Stimulated activated CD4-positive, alpha-beta T cell treated with anti-CD3 and anti-CD28 coated beads, Interleukin-4, amount 100 ng/mL, for 48 hours (primary cell): ENCODE measurements at regions not wholly inside any gene's neighbourhood (a gene's known extent, or its start where the extent isn't known, plus 50 kb on each side); places are given as distances from the start of the nearest gene placed in this dataset.
"Not testable (repeated sequence)": the region's sequence is repeated elsewhere in the genome, so short reads cannot be mapped to it uniquely, and the experiment has no call there.

Source experiments
- DNase-seq, 2 donors: peaks; one replicate each; pipeline ENCODE4 v3.0.0-alpha.2; 2020; ENCODE audit warnings: low read depth in 2 of 2

DNA sequence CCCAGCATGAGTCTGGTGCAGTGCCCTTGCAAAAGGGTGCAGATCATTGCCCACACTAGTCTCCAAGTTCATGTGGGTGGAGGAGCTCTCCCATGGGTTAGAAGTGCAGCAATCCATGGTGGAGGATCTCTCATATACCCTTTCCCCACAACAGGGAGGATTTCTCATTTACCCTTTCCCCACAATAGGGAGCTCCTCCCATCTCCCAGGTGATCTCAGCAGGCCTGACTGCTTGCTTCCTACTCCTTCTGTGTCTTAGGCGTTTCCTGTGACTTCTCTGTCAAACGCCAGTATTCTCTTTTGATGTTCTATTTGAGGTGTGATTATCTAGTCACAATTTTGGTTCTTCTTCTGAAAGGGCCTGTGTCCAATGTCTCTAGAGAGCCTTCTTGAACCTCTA lies 133.8 kb upstream of the RFX3 start:
- no peak for DNase-seq

- no peak for DNase-seq
Observed at GRCh38 chr9:3658964-3659363, 133.2 kb upstream of the RFX3 start.

GRCh38 chr9:3656224-3656623 lies 130.4 kb upstream of the RFX3 start:
- no peak for DNase-seq

DNA sequence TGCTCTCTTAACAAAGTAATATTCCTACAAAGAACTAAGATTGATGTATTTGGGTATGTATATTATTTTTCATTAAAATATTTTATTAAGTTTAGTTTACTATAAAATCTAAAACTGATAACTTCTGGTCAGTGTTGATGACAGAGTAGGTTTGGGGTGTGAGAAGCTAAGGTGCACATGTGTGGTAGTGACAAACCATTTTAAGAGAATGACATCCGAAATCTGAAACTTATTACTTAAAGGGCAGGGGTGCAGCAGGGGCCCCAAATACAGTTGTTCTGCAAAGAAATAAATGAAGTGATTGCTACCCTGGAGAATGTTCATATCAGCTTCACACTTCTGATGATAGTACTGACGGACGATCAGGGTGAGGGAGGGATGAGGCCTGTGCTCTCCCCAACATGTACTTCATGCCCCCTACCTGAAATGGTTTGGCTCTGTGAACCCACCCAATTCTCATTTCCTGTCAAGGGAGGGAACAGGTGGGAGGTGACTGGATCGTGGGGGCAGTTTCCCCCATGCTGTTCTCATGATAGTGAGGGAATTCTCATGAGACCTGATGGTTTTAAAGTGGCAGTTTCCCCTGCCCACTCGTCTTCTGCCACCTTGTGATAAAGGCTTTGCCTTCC lies 125.3 kb upstream of the RFX3 start:
- no peak for DNase-seq

GRCh38 chr9:3648722-3649246 lies 123.0 kb upstream of the RFX3 start:
- DNase-seq: no peak

GRCh38 chr9:3648266-3648665 lies 122.5 kb upstream of the RFX3 start:
- DNase-seq: no peak

DNA sequence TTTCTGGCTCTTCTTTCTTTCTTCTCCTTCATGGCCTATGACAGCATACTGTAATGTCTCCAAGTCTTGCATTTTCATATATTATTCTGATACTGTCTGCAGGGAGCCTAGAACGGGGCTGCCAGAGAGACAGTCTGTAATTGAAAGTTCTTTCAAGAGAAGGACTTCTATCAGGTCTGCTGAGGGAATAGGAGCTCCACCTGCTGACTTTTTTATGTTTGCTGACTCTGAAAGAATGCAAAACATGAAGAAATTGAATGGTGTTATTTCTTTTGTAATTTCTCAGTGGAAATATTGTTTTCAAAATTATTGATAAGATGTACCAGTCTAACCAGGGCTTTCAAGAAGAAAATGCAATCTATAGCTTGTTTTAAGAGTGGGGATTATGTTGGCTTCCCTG lies 121.9 kb upstream of the RFX3 start:
- DNase-seq: no peak

DNA sequence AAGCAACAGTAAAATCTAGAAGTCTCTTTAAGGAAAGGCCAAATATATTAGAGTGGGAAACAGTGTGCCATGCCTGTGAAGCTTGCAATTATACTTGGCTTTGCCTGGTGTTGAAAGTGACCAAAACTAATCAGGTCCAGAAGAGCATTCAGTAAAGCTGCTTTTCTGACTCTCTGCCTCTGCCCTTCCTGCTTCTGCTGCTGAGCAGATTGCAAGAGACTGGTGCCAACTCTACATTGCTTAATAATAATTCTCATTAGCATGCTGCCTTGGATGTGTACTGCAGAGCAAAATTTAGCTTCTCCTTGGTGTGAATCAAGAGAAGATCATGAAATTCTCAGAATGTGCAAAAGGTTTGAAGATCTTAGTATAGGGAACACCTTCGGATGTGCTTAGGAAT lies 120.4 kb upstream of the RFX3 start:
- DNase-seq: no peak

DNA sequence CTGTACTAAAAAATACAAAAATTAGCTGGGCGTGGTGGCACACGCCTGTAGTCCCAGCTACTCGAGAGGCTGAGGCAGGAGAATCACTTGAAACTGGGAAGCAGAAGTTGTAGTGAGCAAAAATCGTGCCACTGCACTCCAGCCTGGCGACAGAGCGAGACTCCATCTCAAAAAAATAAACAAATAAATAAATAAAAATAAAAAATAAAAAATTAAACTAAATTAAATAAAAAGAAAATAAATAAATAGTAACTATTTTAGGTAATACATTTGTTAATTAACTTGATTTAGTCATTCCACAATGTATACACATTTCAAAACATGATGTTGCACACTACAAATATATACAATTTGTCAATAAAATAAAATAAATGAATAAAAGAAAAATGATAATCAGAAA lies 116.3 kb upstream of the RFX3 start:
- not testable (repeated sequence) for DNase-seq

DNA sequence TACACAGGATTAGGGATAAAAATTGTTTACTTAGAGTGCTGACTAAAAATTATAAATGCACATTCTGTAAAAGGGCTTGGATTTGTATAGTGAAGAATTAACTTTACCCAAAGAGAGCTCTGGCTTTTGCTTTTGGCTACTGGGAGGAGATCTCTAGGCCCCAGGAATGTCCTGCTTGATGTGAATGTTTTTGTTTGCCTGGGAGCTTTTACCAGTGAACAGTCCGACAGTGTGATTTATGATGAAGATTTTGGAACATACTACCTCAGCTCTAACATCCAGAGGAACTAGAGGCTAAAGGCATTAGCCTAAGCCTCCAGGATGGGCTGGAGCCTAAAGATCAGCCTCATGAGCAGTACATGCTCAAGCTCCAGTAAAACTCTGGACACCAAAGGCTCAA lies 103.7 kb upstream of the RFX3 start:
- DNase-seq: no peak

DNA sequence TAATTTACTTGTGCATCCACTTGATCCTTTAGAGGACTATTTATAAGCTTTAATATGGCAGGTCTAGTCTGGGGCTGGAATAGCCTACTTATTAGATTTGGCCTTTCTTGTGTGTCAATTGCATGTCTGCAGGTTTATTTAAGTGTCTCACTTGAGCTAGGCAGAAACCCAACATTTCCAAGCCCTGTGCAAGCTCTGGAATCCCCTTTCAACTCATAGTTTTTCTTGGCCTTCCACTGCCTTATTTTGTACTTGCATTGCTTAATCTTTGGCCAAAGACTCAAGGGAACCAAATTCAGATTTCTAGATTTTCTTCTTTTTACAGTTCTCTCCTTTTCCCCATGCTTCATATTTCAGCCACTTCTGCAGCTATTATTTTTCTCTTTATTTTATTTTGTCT lies 102.4 kb upstream of the RFX3 start:
- DNase-seq: no peak

DNA sequence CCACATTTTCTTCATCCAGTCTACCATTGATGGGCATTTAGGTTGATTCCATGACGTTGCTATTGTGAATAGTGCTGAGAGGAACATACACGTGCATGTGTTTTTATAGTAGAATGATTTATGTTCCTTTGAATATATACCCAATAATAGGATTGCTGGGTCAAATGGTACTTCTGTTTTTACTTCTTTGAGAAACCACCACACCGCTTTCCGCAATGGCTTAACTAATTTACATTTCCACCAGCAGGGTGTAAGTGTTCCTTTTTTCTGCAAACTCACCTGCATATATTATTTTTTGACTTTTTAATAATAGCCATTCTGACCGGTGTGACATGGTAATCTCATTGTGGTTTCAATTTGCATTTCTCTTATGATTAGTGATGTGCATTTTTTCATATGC lies 82.2 kb upstream of the RFX3 start:
- DNase-seq: no peak

GRCh38 chr9:3600672-3601071 lies 74.9 kb upstream of the RFX3 start:
- no peak for DNase-seq

DNA sequence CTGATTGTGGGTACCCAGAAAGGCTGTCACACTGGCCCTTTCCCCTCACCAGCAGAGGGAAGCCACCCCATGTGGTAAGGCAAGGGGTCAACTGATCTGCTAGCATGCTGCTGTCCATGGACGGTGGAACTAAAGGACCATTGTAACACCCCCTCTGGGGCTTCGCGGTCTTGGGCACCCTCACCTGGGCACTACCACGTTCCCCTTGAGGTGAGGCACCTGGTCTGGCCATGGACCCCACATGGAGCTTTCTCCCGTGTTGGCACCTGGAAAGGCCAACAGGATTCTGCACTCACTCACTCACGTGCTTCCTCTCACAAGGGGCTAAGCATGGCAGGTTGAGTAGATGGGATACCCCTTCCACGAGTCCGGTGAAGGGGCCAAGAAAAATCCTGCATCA lies 72.0 kb upstream of the RFX3 start:
- DNase-seq: no peak

DNA sequence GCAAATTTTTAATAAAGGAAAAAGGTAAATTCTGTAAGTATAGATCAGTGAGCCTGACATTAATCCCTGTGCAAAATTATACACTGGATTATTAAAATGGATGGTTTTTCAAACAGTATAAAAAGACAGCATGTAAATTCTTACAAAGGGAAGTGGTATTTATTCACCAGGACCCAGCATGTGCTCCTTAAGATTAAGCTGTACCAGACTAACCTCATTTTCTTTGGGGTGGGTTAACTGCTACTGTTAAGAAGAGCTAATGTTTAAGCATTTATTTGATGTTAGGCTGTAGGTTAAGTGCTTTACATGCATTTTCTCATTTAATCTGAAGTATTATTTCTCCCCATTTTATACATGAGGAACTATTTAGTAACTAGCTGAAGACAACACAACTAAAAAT lies 60.3 kb upstream of the RFX3 start:
- DNase-seq: no peak

DNA sequence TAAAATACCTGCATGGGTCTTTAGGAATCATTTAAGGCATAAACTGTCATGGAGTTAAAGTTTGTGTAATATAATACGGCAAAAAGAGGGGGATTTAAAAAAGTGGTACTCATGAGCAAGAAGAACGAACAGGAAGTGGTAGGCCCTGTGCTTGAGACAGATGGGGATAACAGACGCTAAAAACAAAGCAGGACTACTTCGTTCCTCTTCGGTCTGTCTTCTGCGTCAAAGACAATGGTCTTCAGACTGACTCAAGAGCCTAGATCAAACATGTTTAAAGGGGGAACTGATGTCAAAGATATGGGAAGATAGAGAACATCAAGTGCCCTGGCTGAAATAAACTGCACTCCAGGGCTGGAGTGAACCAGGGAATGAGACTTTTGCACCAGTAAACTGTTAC lies 59.8 kb upstream of the RFX3 start:
- DNase-seq: no peak

DNA sequence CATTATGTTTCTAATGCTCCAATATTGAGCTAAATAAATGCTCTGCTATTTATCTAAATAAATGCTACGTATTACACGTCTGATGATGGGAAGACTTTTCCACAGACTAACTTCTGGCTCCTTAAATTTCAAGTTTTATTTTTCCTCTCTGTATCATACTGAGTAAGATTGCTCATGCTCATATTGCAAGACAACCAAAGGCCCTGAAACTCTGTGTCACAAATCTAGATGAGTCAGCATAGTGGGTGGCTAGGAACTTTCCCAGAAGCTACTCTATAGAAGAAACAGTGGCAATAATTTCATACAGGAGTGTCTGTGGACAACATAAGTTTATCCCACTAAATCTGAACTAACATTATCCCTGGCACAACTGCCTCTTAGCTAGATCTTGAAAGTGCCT lies 53.0 kb upstream of the RFX3 start:
- DNase-seq: peak in 1 of 2 donors; percentile 3

- DNase-seq: no peak
Observed at GRCh38 chr9:3576328-3576727, 50.5 kb upstream of the RFX3 start.

DNA sequence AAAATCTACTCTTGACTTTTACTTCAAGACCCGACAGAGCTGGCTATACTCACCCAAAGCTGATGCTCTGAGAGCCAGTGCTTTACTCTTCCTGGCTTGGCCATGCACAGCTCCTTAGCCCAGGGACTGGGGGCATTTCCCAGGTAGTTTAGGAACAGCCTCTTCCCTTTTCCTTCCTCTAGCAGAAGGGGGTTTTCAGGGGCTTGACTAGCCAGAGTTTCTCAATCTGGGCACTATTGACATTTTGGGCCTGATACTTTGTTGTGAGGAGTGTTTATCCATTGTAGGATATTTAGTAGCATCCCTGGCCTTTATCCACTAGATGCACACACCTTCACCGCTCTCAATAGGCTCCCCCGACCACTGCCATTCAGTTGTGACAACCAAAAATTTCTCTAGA lies 50.0 kb upstream of the RFX3 start:
- no peak for DNase-seq
